ENCODE measurements at regions not wholly inside any gene's neighbourhood (a gene's known extent, or its start where the extent isn't known, plus 50 kb on each side); places are given as distances from the start of the nearest gene placed in this dataset.

DNA sequence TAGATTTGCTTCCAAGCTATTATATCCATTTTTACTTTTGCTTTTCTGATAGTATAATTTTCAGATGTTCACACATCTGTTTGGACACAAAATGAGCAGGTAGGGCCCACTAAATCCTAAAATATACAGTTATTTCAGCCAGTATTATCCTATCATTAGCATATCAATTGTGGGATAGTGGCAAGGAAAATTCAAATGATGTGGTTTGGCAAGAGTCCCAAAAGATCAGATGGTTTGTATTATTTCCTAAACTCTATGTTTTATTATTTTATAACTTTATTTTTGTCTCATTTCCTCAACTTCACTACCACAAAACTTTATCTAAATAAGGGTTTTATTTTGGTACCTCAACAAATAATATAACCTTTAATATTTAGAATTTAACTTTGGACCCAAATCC lies 1659.6 kb downstream of the NCAM2 start:
- TF ChIP-seq, protein P1, sequence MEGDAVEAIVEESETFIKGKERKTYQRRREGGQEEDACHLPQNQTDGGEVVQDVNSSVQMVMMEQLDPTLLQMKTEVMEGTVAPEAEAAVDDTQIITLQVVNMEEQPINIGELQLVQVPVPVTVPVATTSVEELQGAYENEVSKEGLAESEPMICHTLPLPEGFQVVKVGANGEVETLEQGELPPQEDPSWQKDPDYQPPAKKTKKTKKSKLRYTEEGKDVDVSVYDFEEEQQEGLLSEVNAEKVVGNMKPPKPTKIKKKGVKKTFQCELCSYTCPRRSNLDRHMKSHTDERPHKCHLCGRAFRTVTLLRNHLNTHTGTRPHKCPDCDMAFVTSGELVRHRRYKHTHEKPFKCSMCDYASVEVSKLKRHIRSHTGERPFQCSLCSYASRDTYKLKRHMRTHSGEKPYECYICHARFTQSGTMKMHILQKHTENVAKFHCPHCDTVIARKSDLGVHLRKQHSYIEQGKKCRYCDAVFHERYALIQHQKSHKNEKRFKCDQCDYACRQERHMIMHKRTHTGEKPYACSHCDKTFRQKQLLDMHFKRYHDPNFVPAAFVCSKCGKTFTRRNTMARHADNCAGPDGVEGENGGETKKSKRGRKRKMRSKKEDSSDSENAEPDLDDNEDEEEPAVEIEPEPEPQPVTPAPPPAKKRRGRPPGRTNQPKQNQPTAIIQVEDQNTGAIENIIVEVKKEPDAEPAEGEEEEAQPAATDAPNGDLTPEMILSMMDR (IDR thresholded peaks at IDR 0.05; ENCODE audit: insufficient read depth, low read depth, low read length) = no peak
- no peak for TF ChIP-seq EZH2 (IDR thresholded peaks at IDR 0.05; ENCODE audit: insufficient read depth, low read length)

Measured in astrocyte (in vitro differentiated cells and primary cell).